Tongue (tissue), 2 donors: ENCODE measurements at regions not wholly inside any gene's neighbourhood (a gene's known extent, or its start where the extent isn't known, plus 50 kb on each side); places are given as distances from the start of the nearest gene placed in this dataset. TPM values are rescaled to one million over a fixed set of nuclear protein-coding genes. Genes with fewer than 3 reads are reported as not detected.

Experiments
- DNase-seq: peaks from one replicate; pipeline ENCODE4 v3.0.0-alpha.2; 2015
- small RNA-seq: library from RNA; depleted of rRNA; stranded (forward); fragments of <200 nt; gene quantifications from one replicate; pipeline ENCODE3, GENCODE V24; 2014; ENCODE audit warnings: low replicate concordance

DNA sequence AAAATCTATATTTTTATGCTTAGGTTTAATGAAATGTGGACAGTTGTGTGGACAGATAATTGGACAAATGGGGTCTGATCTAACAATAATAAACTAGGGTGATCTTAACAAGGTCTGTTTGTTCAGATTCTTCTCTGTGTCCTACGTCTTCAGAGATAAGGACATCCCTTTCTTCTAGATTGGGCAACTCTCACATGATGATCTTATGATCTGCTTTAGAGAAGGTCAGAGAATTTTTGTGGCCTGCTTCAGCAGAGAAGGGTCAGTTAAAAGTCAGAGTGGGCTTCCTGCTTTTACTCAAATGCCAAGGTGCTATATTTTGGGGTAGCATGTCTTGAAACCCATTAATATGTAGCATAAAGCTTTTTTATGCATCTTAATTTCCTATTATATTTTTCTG is 63.8 kb upstream of the RGMB start:
- DNase-seq, result no peak

- no peak for DNase-seq
Measured at GRCh38 chr5:98713027-98713426, 60.4 kb upstream of the RGMB start.

- no peak for DNase-seq
Measured at GRCh38 chr5:98713856-98714255, 59.6 kb upstream of the RGMB start.

- DNase-seq, result no peak
Measured at GRCh38 chr5:98714710-98715288, 58.7 kb upstream of the RGMB start.

GRCh38 chr5:98721231-98721928 is 52.1 kb upstream of the RGMB start:
- no peak for DNase-seq

DNA sequence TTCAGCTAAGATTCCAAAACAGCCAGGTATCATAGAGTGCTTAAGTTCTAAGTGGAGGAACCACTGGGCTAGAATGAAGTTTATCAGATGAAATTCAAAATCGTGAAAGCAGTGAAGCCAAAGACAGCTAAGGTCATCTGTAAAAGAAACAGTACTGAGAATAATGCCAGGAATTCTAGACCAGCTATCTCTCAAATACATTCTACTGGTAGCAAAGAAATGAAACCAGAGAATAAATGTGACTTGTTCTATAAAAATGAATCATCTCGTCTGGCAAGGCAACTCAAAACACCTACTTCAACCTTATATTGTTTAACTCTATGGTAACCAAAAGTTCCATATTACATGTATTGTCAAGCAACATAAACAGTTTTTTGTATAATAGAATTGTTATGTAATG is 51.3 kb upstream of the RGMB start:
- no peak for DNase-seq

DNA sequence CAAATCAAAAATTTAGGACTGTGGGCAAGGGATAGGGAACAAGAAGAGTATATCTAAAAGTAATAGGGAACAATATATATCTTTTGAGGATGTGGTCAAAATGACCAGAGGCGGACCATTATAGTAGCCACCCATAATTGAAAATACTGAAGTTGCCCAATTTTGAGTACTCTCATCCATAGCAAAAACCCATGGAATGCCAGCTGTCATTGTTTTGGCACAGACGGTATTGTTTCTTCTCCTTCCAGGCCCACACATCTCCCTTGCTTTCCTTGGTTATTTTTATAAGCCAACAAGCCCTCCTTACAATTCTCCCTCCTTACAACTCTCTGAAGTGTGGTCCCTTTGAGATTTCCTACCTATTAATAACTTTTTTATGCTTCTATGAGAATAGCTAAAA is 50.4 kb upstream of the RGMB start:
- no peak for DNase-seq

Small RNA genes in the stretch of these regions (small RNA-seq; reads per million reads assigned to genes)
- not detected for gene AC008834.1
- gene AC074133.1, result not detected
- not detected for gene MRPS35P2
